ENCODE measurements at regions not wholly inside any gene's neighbourhood (a gene's known extent, or its start where the extent isn't known, plus 50 kb on each side); places are given as distances from the start of the nearest gene placed in this dataset.
A peak's percentile ranks its signal among the peaks of the same experiment; 100 is the strongest.
"Not testable (repeated sequence)": the region's sequence is repeated elsewhere in the genome, so short reads cannot be mapped to it uniquely, and the experiment has no call there.

- no peak for DNase-seq
These were observed 260.0 kb downstream of the GLUD2 start for GRCh38 chrX:121307449-121307848.

GRCh38 chrX:121308276-121308805, 260.9 kb downstream of the GLUD2 start:
- DNase-seq = peak; percentile 40

- no peak for DNase-seq
These were observed 263.4 kb downstream of the GLUD2 start for GRCh38 chrX:121310820-121311219.

DNA sequence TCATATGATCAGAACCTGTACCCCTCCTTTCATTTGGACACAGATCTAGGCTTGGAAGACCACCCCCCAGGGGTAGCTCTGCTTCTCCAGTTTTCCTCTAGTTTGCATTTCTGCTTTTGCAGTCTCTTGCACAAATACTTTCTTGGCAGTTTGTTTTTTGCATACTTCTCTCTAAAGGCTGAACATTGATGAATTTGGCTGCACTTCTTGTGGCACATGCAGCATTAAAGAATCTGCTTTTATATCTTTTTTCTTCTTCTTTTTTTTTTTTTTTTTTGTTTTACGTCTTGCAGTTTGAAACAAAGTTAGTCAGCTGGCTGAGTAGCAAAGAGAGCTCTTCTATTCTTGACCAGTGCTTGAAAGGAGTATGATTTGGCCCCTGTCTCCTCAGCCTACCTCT, 273.0 kb downstream of the GLUD2 start:
- no peak for DNase-seq

- DNase-seq = no peak
These were observed 274.7 kb downstream of the GLUD2 start for GRCh38 chrX:121322159-121322558.

- no peak for DNase-seq
These were observed 275.9 kb downstream of the GLUD2 start for GRCh38 chrX:121323337-121323736.

GRCh38 chrX:121333942-121334341, 286.5 kb downstream of the GLUD2 start:
- DNase-seq = no peak

- DNase-seq = no peak
These were observed 289.5 kb downstream of the GLUD2 start for GRCh38 chrX:121336831-121337421.

- DNase-seq = no peak
These were observed 290.4 kb downstream of the GLUD2 start for GRCh38 chrX:121337816-121338215.

- no peak for DNase-seq
These were observed 301.9 kb downstream of the GLUD2 start for GRCh38 chrX:121349263-121349662.

DNA sequence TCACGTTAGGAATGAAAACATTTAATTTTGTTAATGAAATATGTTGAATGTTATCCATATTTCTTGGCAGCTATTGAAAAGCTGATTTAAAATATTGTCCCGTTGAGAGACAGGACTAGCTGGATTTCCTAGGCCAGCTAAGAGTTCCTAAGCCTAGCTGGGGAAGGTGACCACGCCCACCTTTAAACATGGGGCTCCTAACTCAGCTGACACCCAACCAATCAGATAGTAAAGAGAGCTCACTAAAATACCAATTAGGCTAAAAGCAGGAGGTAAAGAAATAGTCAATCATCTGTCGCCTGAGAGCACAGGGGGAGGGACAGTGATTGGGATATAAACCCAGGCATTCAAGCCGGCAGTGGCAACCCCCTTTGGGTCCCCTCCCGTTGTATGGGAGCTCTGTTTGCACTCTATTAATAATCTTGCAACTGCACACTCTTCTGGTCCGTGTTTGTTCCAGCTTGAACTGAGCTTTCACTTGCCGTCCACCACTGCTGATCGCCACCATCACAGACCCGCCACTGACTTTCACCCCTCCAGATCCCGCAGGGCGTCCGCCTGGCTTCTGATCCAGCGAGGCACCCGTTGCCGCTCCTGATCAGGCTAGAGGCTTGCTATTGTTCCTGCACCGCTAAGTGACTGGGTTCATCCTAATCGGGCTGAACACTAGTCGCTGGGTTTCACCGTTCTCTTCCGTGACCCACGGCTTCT, 308.9 kb downstream of the GLUD2 start:
- peak; percentile 1 for DNase-seq

DNA sequence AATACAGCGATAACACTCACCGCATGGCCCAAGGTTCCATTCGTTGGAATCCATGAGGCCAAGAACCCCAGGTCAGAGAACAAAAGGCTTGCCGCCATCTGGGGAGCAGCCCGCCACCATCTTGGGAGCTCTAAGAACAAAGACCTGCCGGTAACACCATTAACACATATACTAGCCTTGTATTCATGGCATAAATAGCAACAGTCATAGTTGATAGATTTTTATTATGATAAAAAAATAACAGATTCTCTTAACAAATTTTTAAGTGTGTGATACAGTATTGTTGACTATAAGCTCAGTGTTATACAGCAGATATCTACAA, 309.4 kb downstream of the GLUD2 start:
- no peak for DNase-seq

- DNase-seq = no peak
These were observed 312.9 kb downstream of the GLUD2 start for GRCh38 chrX:121360280-121360679.

GRCh38 chrX:121365572-121366161, 318.3 kb downstream of the GLUD2 start:
- no peak for DNase-seq

- no peak for DNase-seq
These were observed 327.1 kb downstream of the GLUD2 start for GRCh38 chrX:121374471-121374870.

- not testable (repeated sequence) for DNase-seq
These were observed 334.5 kb downstream of the GLUD2 start for GRCh38 chrX:121381915-121382314.

- no peak for DNase-seq
These were observed 342.7 kb downstream of the GLUD2 start for GRCh38 chrX:121389976-121390714.

DNA sequence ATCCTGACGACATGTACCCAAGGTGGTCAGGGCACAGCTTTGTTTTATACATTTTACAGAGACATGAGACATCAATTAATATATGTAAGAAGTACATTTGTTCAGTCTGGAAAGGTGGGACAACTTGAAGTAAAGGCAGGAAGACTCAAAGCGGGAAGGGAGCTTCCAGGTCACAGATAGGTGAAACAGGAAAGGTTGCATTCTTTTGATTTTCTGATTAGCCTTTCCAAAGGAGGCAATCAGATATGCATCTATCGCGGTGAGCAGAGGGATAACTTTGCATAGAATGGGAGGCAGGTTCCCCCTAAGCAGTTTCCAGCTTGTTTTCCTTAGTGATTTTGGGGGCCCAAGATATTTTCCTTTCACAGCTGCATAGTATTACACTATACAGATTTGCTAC, 358.4 kb downstream of the GLUD2 start:
- no peak for DNase-seq

DNA sequence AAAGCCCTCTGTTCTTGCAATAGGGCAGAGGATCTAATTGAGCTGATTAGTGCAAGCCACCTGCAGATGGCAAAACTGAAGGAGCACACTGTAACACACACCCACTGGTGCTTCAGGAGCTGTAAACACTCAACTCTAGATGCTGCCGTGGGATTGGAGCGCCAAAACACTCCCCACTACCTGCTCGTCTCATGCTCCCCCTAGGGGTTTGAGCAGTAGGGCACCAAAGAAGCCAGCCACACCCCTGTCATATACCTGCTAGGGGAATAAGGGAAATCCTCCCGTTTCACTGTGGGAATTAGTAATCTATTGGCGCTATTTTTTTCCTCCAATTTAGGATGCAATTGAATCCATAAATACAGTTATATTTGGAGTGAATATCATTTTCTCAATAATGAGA, 360.2 kb downstream of the GLUD2 start:
- no peak for DNase-seq

- not testable (repeated sequence) for DNase-seq
These were observed 384.1 kb downstream of the GLUD2 start for GRCh38 chrX:121431514-121431913.

GRCh38 chrX:121433289-121433688, 385.9 kb downstream of the GLUD2 start:
- DNase-seq = no peak

- DNase-seq = not testable (repeated sequence)
These were observed 390.3 kb downstream of the GLUD2 start for GRCh38 chrX:121437666-121438065.

DNA sequence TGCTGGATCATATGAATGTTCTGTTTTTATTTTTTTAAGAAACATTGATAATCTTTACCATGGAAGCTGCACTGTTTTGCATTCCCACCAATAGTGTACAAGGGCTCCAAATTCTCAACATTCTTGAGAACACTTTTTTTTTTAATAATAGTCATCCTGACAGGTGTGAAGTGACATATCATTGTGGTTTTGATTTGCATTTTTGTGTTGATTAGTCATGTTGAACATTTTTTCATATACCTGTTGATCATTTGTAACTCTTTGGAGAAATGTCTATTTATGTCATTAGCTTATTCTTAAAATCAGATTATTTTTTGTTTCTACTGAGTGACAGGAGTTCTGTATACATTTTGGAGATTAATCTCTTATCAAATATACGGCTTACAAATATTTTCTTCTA, 408.5 kb downstream of the GLUD2 start:
- no peak for DNase-seq

- DNase-seq = no peak
These were observed 408.9 kb downstream of the GLUD2 start for GRCh38 chrX:121456315-121456714.
